Colonic mucosa (tissue), 4 donors: ENCODE measurements at regions not wholly inside any gene's neighbourhood (a gene's known extent, or its start where the extent isn't known, plus 50 kb on each side); places are given as distances from the start of the nearest gene placed in this dataset.

Experiments
- DNase-seq: peaks from one replicate; pipeline ENCODE4 v3.0.0-alpha.2; 2020
- H3K27ac ChIP-seq: fragments of 200-600 bp; one replicate; pipeline ENCODE4 v1.8.0; 2021
- H3K27me3 ChIP-seq: fragments of 200-600 bp; one replicate; pipeline ENCODE4 v1.8.0; 2021
- H3K36me3 ChIP-seq: fragments of 200-600 bp; one replicate; pipeline ENCODE4 v1.8.0; 2021
- H3K4me1 ChIP-seq: fragments of 200-600 bp; one replicate; pipeline ENCODE4 v1.8.0; 2021; ENCODE audit warnings: mild to moderate bottlenecking
- H3K4me3 ChIP-seq: fragments of 200-600 bp; one replicate; pipeline ENCODE4 v1.8.0; 2021
- H3K9ac ChIP-seq, 2 donors: one replicate each; pipeline ENCODE4 v1.7.0; 2013; ENCODE audit warnings: control low read depth in 2 of 2, low read depth in 2 of 2, low read length in 2 of 2
- H3K9me3 ChIP-seq: fragments of 200-600 bp; one replicate; pipeline ENCODE4 v1.8.0; 2021
- intact Hi-C: fragments of 100-400 bp; cut with DNase I; formaldehyde crosslinking; loops from one replicate; pipeline ENCODE4 v1.14.1; 2022
- TF ChIP-seq, protein P1 (sequence below): fragments of 200-600 bp; IDR thresholded peaks from one replicate; pipeline ENCODE4 v1.8.0; 2022; ENCODE audit warnings: antibody characterized with exemption, mild to moderate bottlenecking
- donor health status: healthy.
- donor health status: DM: no; HTN: no; CAD: no.
- donor health status: DM: no; HTN: no; CAD: no.

DNA sequence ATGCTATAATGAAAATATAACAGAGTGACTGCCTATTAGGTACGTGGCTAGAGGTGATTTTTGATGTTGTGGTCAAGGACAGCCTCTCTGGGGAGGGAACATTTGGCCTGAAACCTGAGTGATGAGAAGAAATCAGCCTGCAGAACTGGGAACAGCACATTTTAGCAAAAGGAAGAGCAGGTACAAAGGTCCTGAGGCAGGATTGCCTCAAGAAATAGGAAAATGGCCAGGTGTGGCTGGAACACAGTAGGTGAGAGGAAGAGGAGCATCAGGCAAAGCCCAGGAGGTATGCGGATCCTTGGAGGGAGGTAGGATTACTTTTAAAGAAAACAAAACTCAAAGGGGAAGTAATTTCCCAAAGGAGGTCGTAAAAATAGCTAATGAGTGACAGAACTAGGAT lies 582.9 kb downstream of the MED13L start:
- Histone ChIP-seq H3K27ac (no peak overlapping the region), H3K4me1 (no peaks in the 10 kb centered on the region), H3K27me3 (no peaks in the 10 kb centered on the region), H3K9me3 (no peaks in the 10 kb centered on the region), H3K4me3 (no peak overlapping the region), H3K36me3 (no peaks in the 10 kb centered on the region), H3K9ac (no peak overlapping the region)
- DNase-seq, result no peak
- TF ChIP-seq, protein P1, sequence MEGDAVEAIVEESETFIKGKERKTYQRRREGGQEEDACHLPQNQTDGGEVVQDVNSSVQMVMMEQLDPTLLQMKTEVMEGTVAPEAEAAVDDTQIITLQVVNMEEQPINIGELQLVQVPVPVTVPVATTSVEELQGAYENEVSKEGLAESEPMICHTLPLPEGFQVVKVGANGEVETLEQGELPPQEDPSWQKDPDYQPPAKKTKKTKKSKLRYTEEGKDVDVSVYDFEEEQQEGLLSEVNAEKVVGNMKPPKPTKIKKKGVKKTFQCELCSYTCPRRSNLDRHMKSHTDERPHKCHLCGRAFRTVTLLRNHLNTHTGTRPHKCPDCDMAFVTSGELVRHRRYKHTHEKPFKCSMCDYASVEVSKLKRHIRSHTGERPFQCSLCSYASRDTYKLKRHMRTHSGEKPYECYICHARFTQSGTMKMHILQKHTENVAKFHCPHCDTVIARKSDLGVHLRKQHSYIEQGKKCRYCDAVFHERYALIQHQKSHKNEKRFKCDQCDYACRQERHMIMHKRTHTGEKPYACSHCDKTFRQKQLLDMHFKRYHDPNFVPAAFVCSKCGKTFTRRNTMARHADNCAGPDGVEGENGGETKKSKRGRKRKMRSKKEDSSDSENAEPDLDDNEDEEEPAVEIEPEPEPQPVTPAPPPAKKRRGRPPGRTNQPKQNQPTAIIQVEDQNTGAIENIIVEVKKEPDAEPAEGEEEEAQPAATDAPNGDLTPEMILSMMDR, result no peak
- intact Hi-C loops, result no loop called here

- intact Hi-C loops, result no loop called here
- Histone ChIP-seq H3K4me3 (no peak overlapping the region), H3K4me1 (no peaks in the 10 kb centered on the region), H3K36me3 (no peaks in the 10 kb centered on the region), H3K9ac (no peak overlapping the region), H3K27me3 (no peaks in the 10 kb centered on the region), H3K9me3 (no peaks in the 10 kb centered on the region), H3K27ac (no peak overlapping the region)
- DNase-seq, result no peak
- TF ChIP-seq, protein P1, result no peak
These were observed 583.5 kb downstream of the MED13L start for GRCh38 chr12:115693970-115694369.

DNA sequence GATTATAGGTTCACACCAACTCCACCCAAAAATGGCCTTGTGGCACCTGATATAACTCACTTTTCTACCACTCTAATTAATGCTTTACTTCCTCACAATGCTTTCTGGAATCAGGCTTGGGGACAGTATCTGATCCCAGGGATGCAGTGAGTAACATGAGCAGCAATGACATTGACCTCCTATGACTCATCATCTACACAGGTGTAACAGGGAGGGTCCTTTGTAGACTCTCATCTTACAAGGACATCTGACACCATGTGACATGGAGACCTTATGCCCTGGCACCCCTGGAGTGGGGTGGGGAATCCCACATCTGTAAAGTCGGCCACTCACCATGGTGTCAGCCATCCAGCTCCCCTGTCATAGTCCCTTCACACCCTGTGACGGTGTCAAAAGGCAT lies 586.4 kb downstream of the MED13L start:
- DNase-seq, result no peak
- Histone ChIP-seq H3K9me3 (no peaks in the 10 kb centered on the region), H3K27me3 (no peaks in the 10 kb centered on the region), H3K36me3 (no peaks in the 10 kb centered on the region), H3K4me1 (no peaks in the 10 kb centered on the region), H3K27ac (no peak overlapping the region), H3K9ac (no peak overlapping the region), H3K4me3 (no peak overlapping the region)
- intact Hi-C loops, result no loop called here
- TF ChIP-seq, protein P1, result no peak

DNA sequence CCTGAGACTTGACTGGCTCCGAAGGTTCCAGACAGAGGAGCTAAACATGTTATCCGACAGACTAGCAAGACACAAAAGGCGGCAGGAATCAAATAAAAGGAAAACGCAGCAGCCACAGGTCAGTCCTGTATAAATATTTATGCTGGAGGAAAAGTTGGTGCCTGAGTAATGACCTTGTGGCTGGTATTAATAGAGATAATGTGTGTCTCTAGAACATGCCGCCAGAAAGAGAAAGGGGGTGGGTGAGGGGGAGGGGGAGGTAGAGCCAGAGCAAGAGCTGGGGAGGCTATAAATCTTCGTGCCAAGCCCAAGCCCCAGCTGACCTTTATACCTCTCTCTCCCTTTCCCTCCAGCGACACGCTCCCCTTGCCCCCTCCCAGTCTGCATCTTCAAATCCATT lies 590.4 kb downstream of the MED13L start:
- no peak for DNase-seq
- TF ChIP-seq, protein P1, result no peak

GRCh38 chr12:115683240-115683780 lies 594.2 kb downstream of the MED13L start:
- Histone ChIP-seq H3K27ac (no peak overlapping the region), H3K9ac (no peak overlapping the region), H3K36me3 (no peaks in the 10 kb centered on the region), H3K27me3 (no peaks in the 10 kb centered on the region), H3K4me1 (no peaks in the 10 kb centered on the region), H3K9me3 (no peaks in the 10 kb centered on the region), H3K4me3 (no peak overlapping the region)
- intact Hi-C loops, result no loop called here
- DNase-seq, result no peak
- TF ChIP-seq, protein P1, result no peak

More for the DNA sequence above, 590.4 kb downstream of the MED13L start:
- no peak overlapping the region for H3K4me3 ChIP-seq
- H3K27me3 ChIP-seq, result no peaks in the 10 kb centered on the region
- intact Hi-C loops, result no loop called here
- no peak overlapping the region for H3K27ac ChIP-seq
- no peaks in the 10 kb centered on the region for H3K4me1 ChIP-seq
- no peaks in the 10 kb centered on the region for H3K9me3 ChIP-seq
- H3K9ac ChIP-seq, result no peak overlapping the region
- H3K36me3 ChIP-seq, result no peaks in the 10 kb centered on the region

DNA sequence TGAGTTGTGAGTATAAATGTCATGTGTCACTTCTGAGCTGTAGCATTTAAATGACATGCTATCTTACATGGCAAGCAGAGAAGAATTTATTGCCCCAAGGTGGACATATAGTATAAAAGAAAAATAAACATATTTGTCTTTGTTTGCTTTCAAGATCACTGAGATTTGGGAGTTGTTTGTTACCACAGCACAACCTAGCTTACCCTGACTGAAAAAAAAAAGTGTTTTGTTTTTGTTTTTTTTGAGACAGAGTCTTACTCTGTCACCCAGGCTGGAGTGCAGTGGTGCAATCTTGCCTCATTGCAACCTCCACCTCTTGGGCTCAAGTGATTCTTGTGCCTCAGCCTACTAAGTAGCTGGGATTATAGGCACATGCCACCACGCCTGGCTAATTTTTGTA lies 596.5 kb downstream of the MED13L start:
- no peaks in the 10 kb centered on the region for H3K4me1 ChIP-seq
- no peak overlapping the region for H3K9ac ChIP-seq
- no peak overlapping the region for H3K27ac ChIP-seq
- H3K27me3 ChIP-seq, result no peaks in the 10 kb centered on the region
- TF ChIP-seq, protein P1, result no peak
- no peaks in the 10 kb centered on the region for H3K36me3 ChIP-seq
- H3K9me3 ChIP-seq, result no peaks in the 10 kb centered on the region
- intact Hi-C loops, result no loop called here
- H3K4me3 ChIP-seq, result no peak overlapping the region
- no peak for DNase-seq
